Neural crest cell (in vitro differentiated cells): ENCODE measurements at regions not wholly inside any gene's neighbourhood (a gene's known extent, or its start where the extent isn't known, plus 50 kb on each side); places are given as distances from the start of the nearest gene placed in this dataset.

ENCODE experiments used
- DNase-seq: peaks from one replicate; pipeline ENCODE4 v3.0.0; 2021; ENCODE audit warnings: low read depth, mixed read lengths, low spot score
- H3K27ac Mint-ChIP-seq: one replicate; pipeline ENCODE4 v1.8.0; 2021; ENCODE audit warnings: mild to moderate bottlenecking, mixed read lengths; ENCODE audit not compliant: unreplicated experiment
- H3K27me3 Mint-ChIP-seq: 2 replicates; pipeline ENCODE4 v1.8.0; 2021; ENCODE audit warnings: low read depth, mild to moderate bottlenecking, mixed read lengths
- H3K36me3 Mint-ChIP-seq: 2 replicates; pipeline ENCODE4 v1.8.0; 2021; ENCODE audit warnings: low read depth, mild to moderate bottlenecking, mixed read lengths
- H3K4me1 Mint-ChIP-seq: 2 replicates; pipeline ENCODE4 v1.8.0; 2021; ENCODE audit warnings: mixed read lengths
- H3K4me3 Mint-ChIP-seq: one replicate; pipeline ENCODE4 v1.8.0; 2021; ENCODE audit warnings: mild to moderate bottlenecking, mixed read lengths
- H3K9me3 Mint-ChIP-seq: 2 replicates; pipeline ENCODE4 v1.8.0; 2021; ENCODE audit warnings: mixed read lengths
- TF ChIP-seq, protein P1 (sequence below): fragments of 200-600 bp; sonication (generic); conservative IDR thresholded peaks from 2 replicates; pipeline ENCODE4 v1.5.0; 2021; ENCODE audit warnings: antibody characterized with exemption, mild to moderate bottlenecking

- no peak overlapping the region for H3K4me3 Mint-ChIP-seq
- H3K4me1 Mint-ChIP-seq: no peaks in the 10 kb centered on the region
- TF ChIP-seq, protein P1, sequence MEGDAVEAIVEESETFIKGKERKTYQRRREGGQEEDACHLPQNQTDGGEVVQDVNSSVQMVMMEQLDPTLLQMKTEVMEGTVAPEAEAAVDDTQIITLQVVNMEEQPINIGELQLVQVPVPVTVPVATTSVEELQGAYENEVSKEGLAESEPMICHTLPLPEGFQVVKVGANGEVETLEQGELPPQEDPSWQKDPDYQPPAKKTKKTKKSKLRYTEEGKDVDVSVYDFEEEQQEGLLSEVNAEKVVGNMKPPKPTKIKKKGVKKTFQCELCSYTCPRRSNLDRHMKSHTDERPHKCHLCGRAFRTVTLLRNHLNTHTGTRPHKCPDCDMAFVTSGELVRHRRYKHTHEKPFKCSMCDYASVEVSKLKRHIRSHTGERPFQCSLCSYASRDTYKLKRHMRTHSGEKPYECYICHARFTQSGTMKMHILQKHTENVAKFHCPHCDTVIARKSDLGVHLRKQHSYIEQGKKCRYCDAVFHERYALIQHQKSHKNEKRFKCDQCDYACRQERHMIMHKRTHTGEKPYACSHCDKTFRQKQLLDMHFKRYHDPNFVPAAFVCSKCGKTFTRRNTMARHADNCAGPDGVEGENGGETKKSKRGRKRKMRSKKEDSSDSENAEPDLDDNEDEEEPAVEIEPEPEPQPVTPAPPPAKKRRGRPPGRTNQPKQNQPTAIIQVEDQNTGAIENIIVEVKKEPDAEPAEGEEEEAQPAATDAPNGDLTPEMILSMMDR: no peak
- no peaks in the 10 kb centered on the region for H3K27me3 Mint-ChIP-seq
- H3K36me3 Mint-ChIP-seq: no peaks in the 10 kb centered on the region
- no peak overlapping the region for H3K27ac Mint-ChIP-seq
- DNase-seq: no peak
- H3K9me3 Mint-ChIP-seq: no peaks in the 10 kb centered on the region
These were observed 479.5 kb downstream of the NKX6-1 start for GRCh38 chr4:84019626-84020025.

DNA sequence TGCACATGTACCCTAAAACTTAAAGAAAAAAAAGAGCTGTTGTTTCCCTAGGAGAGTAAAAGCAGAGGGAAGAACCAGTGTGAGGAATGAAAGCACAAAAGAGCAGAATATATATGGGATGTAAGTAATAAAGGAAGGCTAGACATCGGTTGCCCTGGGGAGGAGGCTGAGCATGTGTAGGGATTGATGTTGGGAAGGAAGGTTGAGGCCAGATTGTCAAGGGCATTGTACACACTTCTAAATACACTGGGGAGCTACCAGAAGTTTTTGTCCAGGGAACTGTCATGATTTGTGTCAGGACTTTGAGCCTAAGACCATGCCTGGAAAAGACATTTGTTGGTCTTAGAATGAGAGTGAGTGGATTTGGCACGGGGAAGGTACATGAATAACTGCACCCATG is 467.1 kb downstream of the GPAT3 start:
- Mint-ChIP-seq H3K27me3 (no peaks in the 10 kb centered on the region), H3K4me1 (peaks cover 17% of the 10 kb centered on the region), H3K4me3 (no peak overlapping the region), H3K27ac (no peak overlapping the region), H3K9me3 (peaks cover 4% of the 10 kb centered on the region), H3K36me3 (no peaks in the 10 kb centered on the region)
- DNase-seq: no peak
- TF ChIP-seq, protein P1: no peak

DNA sequence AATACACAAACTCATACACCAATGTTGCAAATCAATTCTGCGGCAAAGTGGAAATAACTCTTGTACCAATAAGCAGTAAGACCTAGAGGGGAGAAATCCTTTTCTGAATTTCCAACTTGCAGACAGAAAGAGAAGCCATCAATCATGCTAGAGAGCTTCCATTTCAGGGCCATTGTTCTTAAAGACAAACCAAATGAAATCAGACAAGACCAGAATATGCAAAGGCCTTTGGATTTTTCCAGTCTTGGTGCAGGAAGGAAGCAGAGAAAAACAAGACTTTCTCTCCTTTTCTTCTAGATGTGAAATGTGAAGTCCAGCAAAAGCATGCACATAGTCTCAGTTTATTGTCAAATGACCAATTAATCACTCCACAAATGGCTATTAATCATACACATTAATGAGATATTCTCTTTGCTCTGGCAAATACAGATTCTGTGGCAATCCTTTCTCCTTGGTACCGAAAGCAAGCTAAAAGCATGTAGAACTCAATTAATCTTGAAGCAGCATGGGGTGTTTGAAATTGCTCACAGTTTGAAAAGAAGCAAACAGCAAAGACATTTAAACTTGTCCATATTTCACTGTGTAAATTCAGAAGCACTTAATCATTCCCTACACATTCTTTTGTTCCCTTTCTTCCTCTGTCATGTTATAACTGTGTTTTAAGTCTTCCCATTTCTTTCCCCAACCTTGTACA is 466.1 kb downstream of the GPAT3 start:
- no peaks in the 10 kb centered on the region for H3K36me3 Mint-ChIP-seq
- H3K27ac Mint-ChIP-seq: no peak overlapping the region
- no peak overlapping the region for H3K4me3 Mint-ChIP-seq
- no peak for DNase-seq
- H3K4me1 Mint-ChIP-seq: peaks cover 17% of the 10 kb centered on the region
- H3K27me3 Mint-ChIP-seq: no peaks in the 10 kb centered on the region
- TF ChIP-seq, protein P1: no peak
- peaks cover 3% of the 10 kb centered on the region for H3K9me3 Mint-ChIP-seq

GRCh38 chr4:83996254-83996653 is 460.3 kb downstream of the GPAT3 start:
- H3K27me3 Mint-ChIP-seq: no peaks in the 10 kb centered on the region
- H3K4me1 Mint-ChIP-seq: peaks cover under 1% of the 10 kb centered on the region
- TF ChIP-seq, protein P1: no peak
- no peak overlapping the region for H3K4me3 Mint-ChIP-seq
- H3K9me3 Mint-ChIP-seq: peaks cover 3% of the 10 kb centered on the region
- DNase-seq: no peak
- no peaks in the 10 kb centered on the region for H3K36me3 Mint-ChIP-seq
- no peak overlapping the region for H3K27ac Mint-ChIP-seq

DNA sequence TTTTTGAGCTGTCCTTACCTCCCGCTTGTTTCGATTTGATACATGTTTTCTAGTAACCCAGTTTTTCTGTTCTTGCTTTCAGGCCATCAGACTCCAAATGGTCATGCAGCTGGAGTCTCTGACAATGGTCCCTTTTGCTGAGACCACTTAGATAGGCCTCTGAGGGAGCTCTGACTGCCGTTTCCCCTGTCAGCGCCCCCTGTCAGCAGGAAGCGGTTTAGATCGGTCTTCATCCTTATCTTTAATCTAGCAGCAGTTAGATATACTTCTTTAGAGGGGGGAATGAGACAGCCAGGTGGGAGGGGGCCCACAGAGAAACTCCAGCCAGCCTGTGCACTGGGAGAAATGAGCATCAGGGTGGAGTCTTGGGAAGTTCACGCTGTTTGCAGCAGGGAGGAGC is 457.9 kb downstream of the GPAT3 start:
- Mint-ChIP-seq H3K4me1 (no peaks in the 10 kb centered on the region), H3K36me3 (peaks cover 4% of the 10 kb centered on the region), H3K27ac (no peak overlapping the region), H3K9me3 (peaks cover 3% of the 10 kb centered on the region), H3K4me3 (no peak overlapping the region), H3K27me3 (no peaks in the 10 kb centered on the region)
- TF ChIP-seq, protein P1: no peak
- peak; percentile 3 for DNase-seq
